Mammary epithelial cell (primary cell): ENCODE measurements at regions not wholly inside any gene's neighbourhood (a gene's known extent, or its start where the extent isn't known, plus 50 kb on each side); places are given as distances from the start of the nearest gene placed in this dataset.
A peak's percentile ranks its signal among the peaks of the same experiment; 100 is the strongest.

Source experiments
- CTCF ChIP-seq, 2 donors: IDR thresholded peaks in 1 of 2; conservative IDR thresholded peaks in 1 of 2; 2 replicates each; pipeline ENCODE4 v1.5.1; 2011 to 2012; ENCODE audit warnings: inconsistent platforms in 2 of 2, low read length in 2 of 2, mild to moderate bottlenecking in 2 of 2, control low read depth in 1 of 2, low read depth in 1 of 2; ENCODE audit not compliant: insufficient read depth in 1 of 2; ENCODE audit errors: extremely low read depth in 1 of 2
- EZH2 ChIP-seq: IDR thresholded peaks from 2 replicates; pipeline ENCODE4 v1.6.1; 2012; ENCODE audit warnings: low read length, inconsistent platforms, borderline replicate concordance

GRCh38 chr3:24060055-24060454, 115.0 kb downstream of the NR1D2 start:
- TF ChIP-seq CTCF (conservative IDR thresholded peaks at IDR 0.05 in 1 of 2, IDR thresholded peaks at IDR 0.05 in 1 of 2; ENCODE audit: extremely low read depth in 1 of 2, insufficient read depth in 1 of 2, low read depth in 1 of 2, low read length in 2 of 2) (peak in 1 of 2 donors; percentile 35), EZH2 (no peak)
